ENCODE measurements at regions not wholly inside any gene's neighbourhood (a gene's known extent, or its start where the extent isn't known, plus 50 kb on each side); places are given as distances from the start of the nearest gene placed in this dataset.

DNA sequence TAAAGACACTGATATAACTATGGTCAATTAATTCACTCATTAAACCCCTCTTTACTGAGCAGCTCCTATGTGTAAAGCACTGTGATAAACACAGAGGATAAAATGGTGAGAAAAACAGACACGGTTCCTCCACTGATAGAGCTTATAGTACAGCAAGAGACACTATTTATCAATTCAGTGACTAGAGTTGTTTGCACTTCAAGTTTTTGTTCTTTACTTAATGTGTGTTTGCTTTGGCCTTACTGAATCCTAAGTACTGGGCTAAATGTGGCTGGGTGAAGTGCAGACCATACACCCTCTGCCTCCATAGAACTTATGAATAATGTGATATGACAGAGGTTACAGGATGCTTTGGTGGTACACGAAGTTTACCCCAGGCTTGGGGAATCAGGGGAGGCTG lies 80.1 kb upstream of the ITGA1 start:
- no peak for DNase-seq
- Histone ChIP-seq H3K36me3 (replicated peaks; ENCODE audit: insufficient read depth, low read length) (no peaks in the 10 kb centered on the region), H3K9me3 (replicated peaks; ENCODE audit: insufficient read depth, low read length) (no peaks in the 10 kb centered on the region), H4K20me1 (ENCODE audit: insufficient read depth, low read length) (no peaks in the 10 kb centered on the region), H2AFZ (ENCODE audit: low read length) (no peak overlapping the region), H3K79me2 (ENCODE audit: low read length) (no peaks in the 10 kb centered on the region), H3F3A (ENCODE audit: insufficient read depth, low read length) (no peaks in the 10 kb centered on the region), H3K4me1 (ENCODE audit: low read length) (peaks cover 10% of the 10 kb centered on the region; the same call in 1 of the 2 replicates), H3K27ac (ENCODE audit: low read length) (no peak overlapping the region), H3K9ac (ENCODE audit: low read length) (no peak overlapping the region), H3K9me2 (replicated peaks; ENCODE audit: insufficient read depth, low read length) (no peaks in the 10 kb centered on the region), H3K27me3 (replicated peaks; ENCODE audit: insufficient read depth, low read length) (no peaks in the 10 kb centered on the region), H3K4me2 (ENCODE audit: low read depth, low read length) (no peak overlapping the region), H3K4me3 (ENCODE audit: low read length) (no peak overlapping the region)
- TF ChIP-seq EZH2 (optimal IDR thresholded peaks at IDR 0.05; ENCODE audit: low read depth, low read length) (no peak), EZH2phosphoT487 (IDR thresholded peaks at IDR 0.05; ENCODE audit: low read length) (no peak)
- TF ChIP-seq, protein P1, sequence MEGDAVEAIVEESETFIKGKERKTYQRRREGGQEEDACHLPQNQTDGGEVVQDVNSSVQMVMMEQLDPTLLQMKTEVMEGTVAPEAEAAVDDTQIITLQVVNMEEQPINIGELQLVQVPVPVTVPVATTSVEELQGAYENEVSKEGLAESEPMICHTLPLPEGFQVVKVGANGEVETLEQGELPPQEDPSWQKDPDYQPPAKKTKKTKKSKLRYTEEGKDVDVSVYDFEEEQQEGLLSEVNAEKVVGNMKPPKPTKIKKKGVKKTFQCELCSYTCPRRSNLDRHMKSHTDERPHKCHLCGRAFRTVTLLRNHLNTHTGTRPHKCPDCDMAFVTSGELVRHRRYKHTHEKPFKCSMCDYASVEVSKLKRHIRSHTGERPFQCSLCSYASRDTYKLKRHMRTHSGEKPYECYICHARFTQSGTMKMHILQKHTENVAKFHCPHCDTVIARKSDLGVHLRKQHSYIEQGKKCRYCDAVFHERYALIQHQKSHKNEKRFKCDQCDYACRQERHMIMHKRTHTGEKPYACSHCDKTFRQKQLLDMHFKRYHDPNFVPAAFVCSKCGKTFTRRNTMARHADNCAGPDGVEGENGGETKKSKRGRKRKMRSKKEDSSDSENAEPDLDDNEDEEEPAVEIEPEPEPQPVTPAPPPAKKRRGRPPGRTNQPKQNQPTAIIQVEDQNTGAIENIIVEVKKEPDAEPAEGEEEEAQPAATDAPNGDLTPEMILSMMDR (IDR thresholded peaks at IDR 0.05; ENCODE audit: low read length): no peak

DNA sequence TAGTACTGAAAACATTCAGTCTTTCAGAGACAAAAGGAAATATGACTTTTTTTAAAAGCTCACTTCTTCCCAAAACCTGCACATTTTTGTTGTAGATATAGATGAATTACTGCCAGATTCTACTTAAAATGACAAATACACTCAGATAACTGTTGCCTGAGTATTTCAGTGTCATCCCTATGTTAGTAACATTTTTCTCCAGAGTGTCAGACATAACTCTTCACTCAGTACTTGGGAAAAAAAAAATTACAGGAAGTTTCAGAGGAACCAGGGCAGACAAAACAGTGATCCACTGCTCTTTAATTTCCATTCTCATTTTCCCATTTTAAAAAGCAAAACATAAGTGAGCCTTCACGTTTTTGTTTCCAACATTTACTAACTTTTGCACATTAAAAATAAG lies 79.3 kb upstream of the ITGA1 start:
- Histone ChIP-seq H2AFZ (ENCODE audit: low read length) (no peak overlapping the region), H3F3A (ENCODE audit: insufficient read depth, low read length) (no peaks in the 10 kb centered on the region), H4K20me1 (ENCODE audit: insufficient read depth, low read length) (no peaks in the 10 kb centered on the region), H3K79me2 (ENCODE audit: low read length) (no peaks in the 10 kb centered on the region), H3K4me2 (ENCODE audit: low read depth, low read length) (no peak overlapping the region), H3K4me1 (ENCODE audit: low read length) (peaks cover 10% of the 10 kb centered on the region; the same call in 1 of the 2 replicates), H3K27ac (ENCODE audit: low read length) (no peak overlapping the region), H3K9ac (ENCODE audit: low read length) (no peak overlapping the region), H3K36me3 (replicated peaks; ENCODE audit: insufficient read depth, low read length) (no peaks in the 10 kb centered on the region), H3K4me3 (ENCODE audit: low read length) (no peak overlapping the region), H3K9me3 (replicated peaks; ENCODE audit: insufficient read depth, low read length) (no peaks in the 10 kb centered on the region), H3K9me2 (replicated peaks; ENCODE audit: insufficient read depth, low read length) (no peaks in the 10 kb centered on the region), H3K27me3 (replicated peaks; ENCODE audit: insufficient read depth, low read length) (no peaks in the 10 kb centered on the region)
- TF ChIP-seq, protein P1 (IDR thresholded peaks at IDR 0.05; ENCODE audit: low read length): no peak
- TF ChIP-seq EZH2phosphoT487 (IDR thresholded peaks at IDR 0.05; ENCODE audit: low read length) (no peak), EZH2 (optimal IDR thresholded peaks at IDR 0.05; ENCODE audit: low read depth, low read length) (no peak)
- no peak for DNase-seq

DNA sequence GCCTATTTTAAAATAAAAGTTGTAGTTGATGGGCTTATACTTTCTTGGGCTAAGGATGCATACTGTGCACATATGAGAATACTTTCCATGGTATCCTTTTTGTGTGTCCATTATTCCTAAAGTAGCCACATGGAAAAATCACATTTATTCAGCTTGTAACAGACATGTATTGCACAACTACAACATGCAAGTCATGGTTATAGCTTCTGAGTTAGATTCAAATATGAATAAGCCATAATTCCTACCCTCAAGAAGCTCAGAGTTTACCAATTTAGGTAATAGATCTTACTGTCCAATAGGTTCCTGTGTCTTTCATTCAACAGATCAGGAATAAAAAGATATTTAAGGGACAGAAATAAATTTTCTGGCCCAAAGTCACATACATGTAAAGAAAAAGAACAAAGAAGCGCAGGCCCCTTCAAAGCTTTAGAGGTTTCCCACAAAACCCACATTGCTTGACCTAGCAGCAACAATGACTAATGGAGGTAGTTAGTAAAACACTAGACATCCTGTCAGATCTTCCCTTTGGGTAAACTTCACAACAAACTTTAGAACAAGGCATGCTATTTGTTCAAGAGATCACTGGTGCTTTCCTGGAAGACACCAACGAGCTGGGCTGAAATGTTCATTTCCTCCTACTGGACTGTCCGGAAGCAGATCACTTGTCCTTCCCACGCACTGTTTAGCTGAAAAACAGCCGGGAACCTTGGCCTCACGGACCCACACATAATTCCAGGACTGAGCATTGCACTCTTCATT lies 78.4 kb upstream of the ITGA1 start:
- no peaks in the 10 kb centered on the region for H3K27me3 ChIP-seq (replicated peaks; ENCODE audit: insufficient read depth, low read length)
- H3K27ac ChIP-seq (ENCODE audit: low read length): no peak overlapping the region
- H3K36me3 ChIP-seq (replicated peaks; ENCODE audit: insufficient read depth, low read length): no peaks in the 10 kb centered on the region
- no peaks in the 10 kb centered on the region for H3K79me2 ChIP-seq (ENCODE audit: low read length)
- no peak overlapping the region for H3K4me3 ChIP-seq (ENCODE audit: low read length)
- no peaks in the 10 kb centered on the region for H3K9me2 ChIP-seq (replicated peaks; ENCODE audit: insufficient read depth, low read length)
- TF ChIP-seq EZH2 (optimal IDR thresholded peaks at IDR 0.05; ENCODE audit: low read depth, low read length) (no peak), EZH2phosphoT487 (IDR thresholded peaks at IDR 0.05; ENCODE audit: low read length) (no peak)
- TF ChIP-seq, protein P1 (IDR thresholded peaks at IDR 0.05; ENCODE audit: low read length): no peak
- no peak overlapping the region for H3K4me2 ChIP-seq (ENCODE audit: low read depth, low read length)
- no peak overlapping the region for H2AFZ ChIP-seq (ENCODE audit: low read length)
- H3K4me1 ChIP-seq (ENCODE audit: low read length): peaks cover 10% of the 10 kb centered on the region; the same call in 1 of the 2 replicates
- no peak overlapping the region for H3K9ac ChIP-seq (ENCODE audit: low read length)
- no peaks in the 10 kb centered on the region for H4K20me1 ChIP-seq (ENCODE audit: insufficient read depth, low read length)
- H3K9me3 ChIP-seq (replicated peaks; ENCODE audit: insufficient read depth, low read length): no peaks in the 10 kb centered on the region
- no peak for DNase-seq
- no peaks in the 10 kb centered on the region for H3F3A ChIP-seq (ENCODE audit: insufficient read depth, low read length)
